ENCODE measurements at regions not wholly inside any gene's neighbourhood (a gene's known extent, or its start where the extent isn't known, plus 50 kb on each side); places are given as distances from the start of the nearest gene placed in this dataset.

- Histone ChIP-seq H3K4me1 (ENCODE audit: insufficient read depth, low read length) (no peaks in the 10 kb centered on the region; the same call in 1 of the 2 replicates), H3K18ac (ENCODE audit: insufficient read length, low read depth, low read length) (no peak overlapping the region), H2BK15ac (ENCODE audit: low read depth, low read length) (no peak overlapping the region), H2AFZ (ENCODE audit: low read length) (no peak overlapping the region), H4K5ac (ENCODE audit: insufficient read length, low read depth, low read length) (no peak overlapping the region), H3K9me3 (ENCODE audit: control insufficient read depth, low read depth, low read length) (no peaks in the 10 kb centered on the region), H3K4me2 (ENCODE audit: insufficient read depth, insufficient read length, low read length) (no peak overlapping the region), H3K27me3 (ENCODE audit: insufficient read depth, low read length) (no peaks in the 10 kb centered on the region), H2BK20ac (ENCODE audit: low read depth, low read length, poor library complexity, severe bottlenecking) (no peak overlapping the region), H3K23ac (ENCODE audit: insufficient read length, low read depth, low read length) (no peak overlapping the region), H3K9ac (ENCODE audit: extremely low read depth, insufficient read length, low read length) (no peak overlapping the region), H3K56ac (ENCODE audit: insufficient read length, low read depth, low read length) (no peak overlapping the region), H3T11ph (ENCODE audit: low read length) (no peak overlapping the region), H4K20me1 (ENCODE audit: control insufficient read depth, insufficient read depth, insufficient read length) (no peaks in the 10 kb centered on the region), H2BK120ac (ENCODE audit: low read depth, low read length, poor library complexity, severe bottlenecking) (no peak overlapping the region), H3K27ac (ENCODE audit: insufficient read length, low read depth, low read length) (no peak overlapping the region), H3K79me2 (ENCODE audit: insufficient read depth, low read length) (no peaks in the 10 kb centered on the region), H3K14ac (ENCODE audit: insufficient read depth, low read length) (no peak overlapping the region), H3K4ac (ENCODE audit: low read depth, low read length) (no peak overlapping the region), H3K79me1 (ENCODE audit: insufficient read depth, low read depth, low read length, poor library complexity, severe bottlenecking) (no peaks in the 10 kb centered on the region), H2BK5ac (ENCODE audit: insufficient read length, low read length) (no peak overlapping the region), H4K91ac (ENCODE audit: insufficient read length, low read depth, low read length) (no peak overlapping the region), H2AK5ac (ENCODE audit: insufficient read length, low read length) (no peak overlapping the region), H2BK12ac (ENCODE audit: insufficient read length, low read depth, low read length) (no peak overlapping the region), H4K8ac (replicated peaks; ENCODE audit: insufficient read length, low read depth, low read length) (no peak overlapping the region), H3K23me2 (ENCODE audit: insufficient read length, low read depth, low read length, poor library complexity, severe bottlenecking) (no peaks in the 10 kb centered on the region)
- no peak for DNase-seq
- Mint-ChIP-seq H3K9me3 (peaks cover 45 to 59% of the 10 kb centered on the region in 2 experiments), H3K36me3 (ENCODE audit: insufficient read depth in 1 of 3, low read depth in 3 of 3) (peaks cover 14 to 38% (median 20%) of the 10 kb centered on the region in 3 experiments), H3K27ac (peak overlapping the region in 1 of 3 experiments; percentile 47; a peak in 2 of 7 replicates), H3K4me1 (no peaks in the 10 kb centered on the region), H3K4me3 (no peak overlapping the region), H3K27me3 (ENCODE audit: low read depth) (no peaks in the 10 kb centered on the region; the same call in 1 of the 2 replicates)
- WGBS (ENCODE audit: extremely low coverage, insufficient read length, low lambda C conversion rate) = no CpG with 5 or more reads among the region's 6 CpGs
- TF ChIP-seq, protein P1, sequence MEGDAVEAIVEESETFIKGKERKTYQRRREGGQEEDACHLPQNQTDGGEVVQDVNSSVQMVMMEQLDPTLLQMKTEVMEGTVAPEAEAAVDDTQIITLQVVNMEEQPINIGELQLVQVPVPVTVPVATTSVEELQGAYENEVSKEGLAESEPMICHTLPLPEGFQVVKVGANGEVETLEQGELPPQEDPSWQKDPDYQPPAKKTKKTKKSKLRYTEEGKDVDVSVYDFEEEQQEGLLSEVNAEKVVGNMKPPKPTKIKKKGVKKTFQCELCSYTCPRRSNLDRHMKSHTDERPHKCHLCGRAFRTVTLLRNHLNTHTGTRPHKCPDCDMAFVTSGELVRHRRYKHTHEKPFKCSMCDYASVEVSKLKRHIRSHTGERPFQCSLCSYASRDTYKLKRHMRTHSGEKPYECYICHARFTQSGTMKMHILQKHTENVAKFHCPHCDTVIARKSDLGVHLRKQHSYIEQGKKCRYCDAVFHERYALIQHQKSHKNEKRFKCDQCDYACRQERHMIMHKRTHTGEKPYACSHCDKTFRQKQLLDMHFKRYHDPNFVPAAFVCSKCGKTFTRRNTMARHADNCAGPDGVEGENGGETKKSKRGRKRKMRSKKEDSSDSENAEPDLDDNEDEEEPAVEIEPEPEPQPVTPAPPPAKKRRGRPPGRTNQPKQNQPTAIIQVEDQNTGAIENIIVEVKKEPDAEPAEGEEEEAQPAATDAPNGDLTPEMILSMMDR (conservative IDR thresholded peaks at IDR 0.05) = no peak
Measured at GRCh38 chrX:45743906-45744625, 543.4 kb upstream of the DIPK2B start.
